ENCODE measurements at regions not wholly inside any gene's neighbourhood (a gene's known extent, or its start where the extent isn't known, plus 50 kb on each side); places are given as distances from the start of the nearest gene placed in this dataset.
A peak's percentile ranks its signal among the peaks of the same experiment; 100 is the strongest.

GRCh38 chr4:104772849-104773248, 278.2 kb upstream of the CXXC4 start:
- DNase-seq (ENCODE audit: low read depth in 2 of 2), result no peak

DNA sequence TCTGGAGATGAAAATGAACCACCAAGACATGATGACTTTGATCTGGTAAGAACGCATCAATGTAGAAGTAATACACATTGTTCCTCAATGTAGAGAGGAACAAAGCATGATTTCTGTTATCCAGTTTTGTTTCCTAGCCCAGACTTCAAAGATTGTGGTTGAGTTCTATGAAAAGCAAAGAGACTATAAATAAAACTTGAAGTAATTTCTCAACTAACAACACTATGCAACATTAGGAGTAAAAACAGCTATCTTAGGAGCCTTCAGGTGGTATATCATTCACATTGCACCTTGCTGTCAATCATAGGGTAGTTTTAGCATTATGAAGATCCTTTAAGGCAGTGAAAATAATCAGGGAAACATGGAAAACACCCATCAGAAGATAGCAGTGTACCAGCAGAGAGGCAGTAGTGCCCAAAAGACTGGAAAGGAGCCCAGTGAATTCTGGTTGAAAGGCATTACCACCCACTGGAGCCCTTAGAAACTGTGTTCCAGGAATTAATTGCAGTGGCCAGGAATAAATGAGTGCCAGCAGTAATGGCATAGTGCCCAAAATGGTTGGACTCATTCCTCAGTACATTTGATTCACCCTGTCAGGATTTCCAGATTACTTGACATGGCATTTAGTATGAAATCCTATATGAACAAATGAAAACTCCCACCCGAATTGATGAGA, 300.7 kb upstream of the CXXC4 start:
- DNase-seq (ENCODE audit: low read depth in 2 of 2), result no peak

- DNase-seq (ENCODE audit: low read depth in 2 of 2), result no peak
Observed at GRCh38 chr4:104811727-104812126, 317.0 kb upstream of the CXXC4 start.

GRCh38 chr4:104815665-104816064, 321.0 kb upstream of the CXXC4 start:
- DNase-seq (ENCODE audit: low read depth in 2 of 2), result no peak

GRCh38 chr4:104818579-104818978, 323.9 kb upstream of the CXXC4 start:
- no peak for DNase-seq (ENCODE audit: low read depth in 2 of 2)

DNA sequence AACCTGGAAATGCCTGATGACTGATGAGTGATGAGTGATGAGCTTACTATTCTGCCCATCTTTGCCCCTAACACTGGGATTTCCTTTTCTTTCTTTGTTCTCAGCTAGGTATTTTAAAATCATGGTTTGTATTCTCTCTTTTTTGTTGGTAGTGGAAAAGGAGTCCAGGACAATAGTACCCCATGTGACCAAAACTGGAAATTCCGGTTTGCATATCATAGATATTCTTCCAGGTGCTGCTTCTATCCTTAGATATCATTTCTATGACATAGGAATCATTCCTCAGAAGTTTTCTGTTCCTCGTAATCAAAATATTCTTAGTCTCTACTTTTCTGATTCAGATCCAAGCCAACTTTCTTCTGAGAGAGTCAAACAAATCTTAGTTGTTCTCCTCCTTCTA, 320.5 kb upstream of the TET2 start:
- no peak for DNase-seq (ENCODE audit: low read depth in 2 of 2)

DNA sequence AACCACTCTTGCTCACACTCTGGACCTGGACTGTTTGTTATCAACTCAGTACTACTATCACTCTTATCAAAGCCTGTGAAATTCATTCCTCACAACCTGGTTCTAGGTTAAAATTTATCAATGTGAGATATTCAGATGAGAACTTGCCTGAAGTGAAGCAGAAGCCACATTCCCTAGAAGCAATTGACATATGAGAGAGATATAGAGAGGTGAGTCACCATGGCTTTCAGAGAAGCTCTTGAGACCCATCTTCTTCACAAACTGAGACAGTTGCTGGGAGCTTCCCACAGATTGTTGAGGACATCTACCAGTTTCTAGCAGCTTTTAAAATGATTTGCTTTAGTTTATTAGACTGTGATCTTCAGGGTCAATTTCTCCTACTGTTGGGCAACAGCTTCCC, 316.9 kb upstream of the TET2 start:
- no peak for DNase-seq (ENCODE audit: low read depth in 2 of 2)

GRCh38 chr4:104848597-104849225, 298.0 kb upstream of the TET2 start:
- no peak for DNase-seq (ENCODE audit: low read depth in 2 of 2)

- no peak for DNase-seq (ENCODE audit: low read depth in 2 of 2)
Observed at GRCh38 chr4:104859601-104860237, 287.0 kb upstream of the TET2 start.

- DNase-seq (ENCODE audit: low read depth in 2 of 2), result peak; percentile 27 to 29
Observed at GRCh38 chr4:104860238-104861123, 286.2 kb upstream of the TET2 start.

DNA sequence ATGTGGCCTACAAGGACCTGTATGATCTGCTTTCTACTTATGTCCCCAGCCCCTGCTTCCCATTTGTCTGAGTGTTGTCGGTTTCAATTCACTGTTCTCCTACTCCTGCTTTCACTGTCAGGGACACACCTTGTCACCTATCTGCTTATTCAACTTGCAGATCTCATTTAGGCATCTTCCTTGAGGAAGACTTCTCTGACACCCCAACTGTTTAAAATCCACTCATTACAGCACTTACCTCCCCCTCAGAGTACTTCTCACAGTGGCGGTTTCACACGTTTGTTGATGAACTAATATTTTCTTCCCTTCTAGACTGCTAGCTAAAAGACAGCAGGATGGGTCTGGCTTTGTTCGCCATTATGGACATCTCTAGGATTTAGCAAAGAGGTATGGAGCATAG, 279.9 kb upstream of the TET2 start:
- DNase-seq (ENCODE audit: low read depth in 2 of 2), result no peak

- DNase-seq (ENCODE audit: low read depth in 2 of 2), result no peak
Observed at GRCh38 chr4:104868533-104868932, 278.1 kb upstream of the TET2 start.

DNA sequence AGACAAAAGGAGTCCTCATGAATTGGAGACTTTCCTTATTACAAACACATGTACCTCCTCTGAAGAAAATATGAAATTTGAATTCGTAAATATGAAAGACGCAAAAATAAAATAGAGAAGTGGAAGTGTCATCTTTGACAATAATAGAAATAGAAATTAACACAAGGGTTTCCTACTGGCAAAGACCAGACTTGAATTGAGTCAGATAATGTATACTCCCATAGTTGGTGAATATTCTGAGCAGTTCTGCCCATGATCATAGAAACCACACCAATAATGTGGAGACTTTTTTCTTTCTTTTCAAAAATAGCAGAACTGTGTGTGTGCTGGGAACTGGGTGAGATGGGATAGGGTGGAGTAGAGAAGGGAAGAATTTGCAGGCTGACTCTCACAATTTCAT, 277.7 kb upstream of the TET2 start:
- DNase-seq (ENCODE audit: low read depth in 2 of 2), result no peak

DNA sequence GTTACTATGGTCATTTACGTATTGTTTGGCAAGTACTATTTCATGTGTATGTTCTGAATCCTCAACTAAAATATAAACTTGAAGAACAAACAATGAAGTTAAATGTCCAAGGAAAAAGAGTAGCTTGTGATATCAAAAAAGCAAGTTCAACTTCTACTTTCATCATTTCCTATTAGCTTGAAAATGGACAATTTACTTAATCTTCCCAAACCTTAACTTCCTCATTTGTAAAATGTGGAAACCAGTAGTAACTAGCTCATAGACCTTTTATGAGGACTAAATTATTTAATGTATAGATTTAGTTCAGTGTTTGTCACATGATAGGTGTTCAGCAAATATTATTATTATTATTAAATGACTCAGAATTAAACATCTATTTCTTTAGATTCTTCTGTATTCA, 276.8 kb upstream of the TET2 start:
- DNase-seq (ENCODE audit: low read depth in 2 of 2), result no peak

DNA sequence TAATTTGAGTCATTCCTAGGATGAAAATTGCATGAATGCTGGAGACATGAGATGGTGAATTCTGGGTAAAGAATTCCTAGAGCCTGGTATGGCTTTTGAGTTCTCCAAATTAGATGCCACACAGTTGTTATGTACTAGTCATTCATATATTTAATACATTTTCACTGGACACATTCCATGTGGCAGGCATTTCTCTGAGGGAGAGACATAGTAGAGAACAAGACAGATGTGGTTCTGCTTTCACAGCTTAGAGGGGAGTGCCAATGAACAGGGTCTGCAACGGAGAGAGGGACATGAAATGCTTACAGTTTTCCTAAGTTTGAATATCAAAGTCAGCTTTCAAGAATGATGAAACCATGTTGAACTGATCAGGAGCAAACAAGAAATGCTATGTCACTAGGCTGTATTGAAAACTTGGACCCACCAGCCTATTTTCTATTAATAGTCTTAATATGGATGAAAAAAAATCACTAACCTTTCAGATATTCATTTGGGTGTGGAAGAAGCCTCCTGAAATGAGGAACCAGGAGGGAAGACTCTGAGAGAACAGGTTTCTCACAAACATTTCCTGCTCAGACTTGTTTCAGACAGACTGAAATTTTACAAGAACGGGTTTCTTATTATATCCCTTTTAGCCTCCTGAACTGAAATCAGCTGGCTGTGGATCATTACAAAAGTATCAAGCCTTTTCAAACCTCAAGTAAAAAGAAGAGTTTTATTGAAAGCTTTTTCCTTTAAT, 276.0 kb upstream of the TET2 start:
- no peak for DNase-seq (ENCODE audit: low read depth in 2 of 2)

GRCh38 chr4:104878936-104879335, 267.7 kb upstream of the TET2 start:
- DNase-seq (ENCODE audit: low read depth in 2 of 2), result no peak

DNA sequence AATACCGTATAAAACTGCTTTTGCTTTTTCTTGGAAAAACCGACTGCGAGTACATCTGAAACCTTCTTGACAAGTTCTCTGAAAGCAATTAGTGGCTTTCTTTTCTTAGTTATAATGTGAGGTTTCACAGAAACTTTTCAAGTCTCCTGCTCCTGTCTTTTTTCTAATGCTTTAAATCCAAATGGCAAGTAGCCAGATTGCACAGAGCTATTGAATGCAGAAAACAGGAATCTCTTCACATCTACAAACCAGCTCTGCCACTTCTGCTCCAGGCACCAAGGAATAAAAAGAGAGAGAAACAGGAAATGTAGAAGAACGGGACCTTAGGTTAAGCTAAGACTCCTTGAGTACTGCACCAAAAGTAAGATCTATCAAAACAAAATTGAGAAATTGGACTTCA, 267.3 kb upstream of the TET2 start:
- no peak for DNase-seq (ENCODE audit: low read depth in 2 of 2)

GRCh38 chr4:104879854-104880253, 266.8 kb upstream of the TET2 start:
- DNase-seq (ENCODE audit: low read depth in 2 of 2), result no peak

DNA sequence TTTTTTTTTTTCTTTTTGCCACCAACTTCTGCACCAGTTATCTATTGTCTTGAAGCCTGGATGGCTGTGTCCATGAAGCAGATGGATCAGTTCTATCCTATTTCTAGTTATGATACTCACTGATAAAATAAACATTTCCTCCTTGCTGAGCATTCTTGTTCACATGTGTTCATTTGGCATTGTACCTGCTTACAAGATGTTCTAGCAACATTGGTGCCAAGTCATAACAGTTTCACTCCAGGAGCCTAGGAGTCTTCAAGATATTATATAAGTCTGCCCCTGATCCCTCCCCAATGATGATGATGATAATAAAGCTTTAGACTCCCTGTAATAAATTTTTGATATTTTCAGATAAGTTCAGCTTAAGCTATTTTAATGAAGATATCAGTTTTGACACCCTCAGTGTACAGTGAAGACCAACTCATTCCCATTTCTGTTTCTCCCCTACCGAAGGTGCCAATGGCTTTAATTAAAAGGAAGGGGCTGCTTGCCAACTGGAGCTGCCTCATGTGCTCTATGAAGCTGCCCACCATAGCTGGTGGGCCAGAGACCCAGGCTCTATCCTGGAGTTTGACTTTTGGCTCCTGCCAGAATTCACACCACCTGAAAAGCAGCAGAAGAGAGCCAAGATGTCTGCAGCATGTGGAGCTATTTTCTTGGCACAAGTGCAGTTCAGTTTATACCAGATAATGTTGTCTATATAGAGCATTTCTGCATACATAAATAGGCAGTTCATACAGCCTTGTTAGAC, 265.4 kb upstream of the TET2 start:
- no peak for DNase-seq (ENCODE audit: low read depth in 2 of 2)

- DNase-seq (ENCODE audit: low read depth in 2 of 2), result no peak
Observed at GRCh38 chr4:104890598-104891275, 255.9 kb upstream of the TET2 start.
